ENCODE measurements at regions not wholly inside any gene's neighbourhood (a gene's known extent, or its start where the extent isn't known, plus 50 kb on each side); places are given as distances from the start of the nearest gene placed in this dataset.

DNA sequence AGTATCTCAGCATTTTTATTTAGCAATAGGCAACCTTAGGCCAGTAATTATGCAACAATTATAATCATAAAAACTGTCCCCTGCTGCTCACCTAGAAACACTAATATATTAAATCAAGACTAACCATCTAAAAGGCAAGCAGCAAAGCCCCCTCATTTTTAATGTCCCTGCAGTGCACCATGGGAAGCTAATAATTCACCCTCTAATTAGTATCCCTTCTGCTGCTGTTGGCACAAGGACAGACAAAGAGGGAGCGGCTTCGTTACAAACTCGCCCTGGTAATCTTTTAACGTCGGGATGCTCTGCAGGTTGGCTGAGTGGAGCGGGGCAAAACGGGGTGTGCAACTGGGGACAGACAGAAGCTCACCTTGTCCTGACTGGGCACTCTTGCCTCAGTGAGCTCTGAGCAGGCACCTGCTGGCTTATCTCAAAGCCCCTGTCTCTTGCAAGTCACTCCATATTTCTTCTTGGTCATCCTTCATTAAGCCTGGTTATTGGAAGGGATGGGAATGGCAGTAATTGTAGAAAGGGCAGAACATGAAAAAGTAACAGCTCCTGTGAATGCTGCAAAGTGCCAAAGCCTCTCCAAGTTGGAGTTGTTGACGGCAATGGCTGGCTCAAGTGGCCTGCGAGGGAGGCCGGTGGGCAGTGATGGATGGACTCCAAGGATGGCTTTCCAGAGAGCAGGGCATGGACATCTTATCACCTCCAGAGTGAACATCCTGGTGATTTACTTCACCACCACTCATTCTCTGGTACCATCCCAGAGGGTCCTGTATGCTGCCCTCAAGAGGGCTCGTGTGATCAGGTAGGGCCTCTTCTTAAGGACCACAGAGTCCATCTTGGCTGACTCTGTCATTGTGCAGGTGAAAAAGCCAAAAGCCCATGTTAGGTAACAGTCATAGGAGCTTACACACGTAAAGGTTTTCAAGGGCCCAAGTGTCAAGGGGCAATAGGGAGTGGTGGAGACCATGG lies 219.6 kb upstream of the N4BP1 start:
- TF ChIP-seq, protein P1, sequence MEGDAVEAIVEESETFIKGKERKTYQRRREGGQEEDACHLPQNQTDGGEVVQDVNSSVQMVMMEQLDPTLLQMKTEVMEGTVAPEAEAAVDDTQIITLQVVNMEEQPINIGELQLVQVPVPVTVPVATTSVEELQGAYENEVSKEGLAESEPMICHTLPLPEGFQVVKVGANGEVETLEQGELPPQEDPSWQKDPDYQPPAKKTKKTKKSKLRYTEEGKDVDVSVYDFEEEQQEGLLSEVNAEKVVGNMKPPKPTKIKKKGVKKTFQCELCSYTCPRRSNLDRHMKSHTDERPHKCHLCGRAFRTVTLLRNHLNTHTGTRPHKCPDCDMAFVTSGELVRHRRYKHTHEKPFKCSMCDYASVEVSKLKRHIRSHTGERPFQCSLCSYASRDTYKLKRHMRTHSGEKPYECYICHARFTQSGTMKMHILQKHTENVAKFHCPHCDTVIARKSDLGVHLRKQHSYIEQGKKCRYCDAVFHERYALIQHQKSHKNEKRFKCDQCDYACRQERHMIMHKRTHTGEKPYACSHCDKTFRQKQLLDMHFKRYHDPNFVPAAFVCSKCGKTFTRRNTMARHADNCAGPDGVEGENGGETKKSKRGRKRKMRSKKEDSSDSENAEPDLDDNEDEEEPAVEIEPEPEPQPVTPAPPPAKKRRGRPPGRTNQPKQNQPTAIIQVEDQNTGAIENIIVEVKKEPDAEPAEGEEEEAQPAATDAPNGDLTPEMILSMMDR (IDR thresholded peaks at IDR 0.05; ENCODE audit: extremely low read depth, insufficient read depth, missing control alignments): no peak
- no peak for DNase-seq (ENCODE audit: low spot score)
- in situ Hi-C loops (cut with MboI; ENCODE audit: low pct_unique_long_range_greater_than_20kb, low sequenced_read_pairs, unreplicated experiment): no loop called here

DNA sequence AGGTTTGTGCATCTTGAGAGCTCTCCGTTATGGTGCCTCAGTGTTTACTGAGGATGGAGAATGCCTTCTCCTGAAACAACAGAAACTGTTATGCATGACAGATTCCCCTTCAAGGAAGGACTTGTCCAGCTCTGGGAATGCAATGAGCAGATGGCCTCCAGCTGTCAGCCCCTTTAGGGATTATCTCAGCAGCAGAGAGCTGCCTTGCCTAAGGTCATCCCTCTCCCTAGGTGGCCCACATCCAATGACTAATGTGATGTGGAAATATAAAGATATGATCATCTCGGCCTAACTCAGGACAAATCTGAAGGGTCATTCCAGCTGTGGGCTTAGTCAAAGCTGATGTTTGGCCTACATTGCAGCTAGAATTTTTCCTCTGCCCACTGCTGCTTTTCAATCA lies 214.3 kb upstream of the N4BP1 start:
- DNase-seq (ENCODE audit: low spot score): no peak
- TF ChIP-seq, protein P1 (IDR thresholded peaks at IDR 0.05; ENCODE audit: extremely low read depth, insufficient read depth, missing control alignments): no peak
- in situ Hi-C loops (cut with MboI; ENCODE audit: low pct_unique_long_range_greater_than_20kb, low sequenced_read_pairs, unreplicated experiment): no loop called here

DNA sequence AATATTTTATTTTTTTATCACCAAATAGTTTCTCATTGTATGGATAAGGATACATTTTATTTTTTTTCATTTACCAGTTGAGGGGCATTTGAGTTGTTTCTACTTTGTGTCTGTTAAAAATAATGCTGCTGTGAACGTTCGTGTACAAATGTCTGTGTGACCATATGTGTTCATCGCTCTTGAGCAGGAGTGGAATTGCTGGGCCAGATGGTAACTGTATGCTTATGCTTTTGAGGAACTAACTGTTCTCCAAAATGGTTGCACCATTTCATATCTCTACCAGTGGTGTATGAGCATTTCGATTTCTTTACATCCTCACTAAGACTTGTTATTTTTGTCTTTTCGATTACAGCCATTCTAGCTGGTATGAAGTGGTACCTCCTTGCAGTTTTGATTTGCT lies 212.5 kb upstream of the N4BP1 start:
- in situ Hi-C loops (cut with MboI; ENCODE audit: low pct_unique_long_range_greater_than_20kb, low sequenced_read_pairs, unreplicated experiment): no loop called here
- no peak for DNase-seq (ENCODE audit: low spot score)
- TF ChIP-seq, protein P1 (IDR thresholded peaks at IDR 0.05; ENCODE audit: extremely low read depth, insufficient read depth, missing control alignments): no peak

DNA sequence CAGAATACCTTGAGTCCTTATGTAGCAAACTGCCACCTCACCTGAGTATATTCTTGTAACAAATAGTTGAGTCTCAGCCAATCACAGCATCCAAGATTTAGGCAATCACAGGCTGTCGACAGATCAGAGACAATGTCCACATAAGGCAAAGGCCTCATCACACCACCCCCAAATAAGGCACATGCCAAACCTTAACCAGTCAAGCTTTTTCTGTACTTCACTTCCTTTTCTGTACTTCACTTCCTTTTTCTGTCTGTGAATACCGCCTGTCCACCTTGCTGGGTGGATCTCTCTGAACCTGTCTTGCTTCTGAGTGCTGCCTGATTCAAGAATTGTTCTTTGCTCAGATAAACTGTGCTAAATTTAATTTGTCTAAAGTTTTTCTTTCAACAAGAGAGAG lies 210.4 kb upstream of the N4BP1 start:
- in situ Hi-C loops (cut with MboI; ENCODE audit: low pct_unique_long_range_greater_than_20kb, low sequenced_read_pairs, unreplicated experiment): no loop called here
- no peak for DNase-seq (ENCODE audit: low spot score)
- TF ChIP-seq, protein P1 (IDR thresholded peaks at IDR 0.05; ENCODE audit: extremely low read depth, insufficient read depth, missing control alignments): no peak

DNA sequence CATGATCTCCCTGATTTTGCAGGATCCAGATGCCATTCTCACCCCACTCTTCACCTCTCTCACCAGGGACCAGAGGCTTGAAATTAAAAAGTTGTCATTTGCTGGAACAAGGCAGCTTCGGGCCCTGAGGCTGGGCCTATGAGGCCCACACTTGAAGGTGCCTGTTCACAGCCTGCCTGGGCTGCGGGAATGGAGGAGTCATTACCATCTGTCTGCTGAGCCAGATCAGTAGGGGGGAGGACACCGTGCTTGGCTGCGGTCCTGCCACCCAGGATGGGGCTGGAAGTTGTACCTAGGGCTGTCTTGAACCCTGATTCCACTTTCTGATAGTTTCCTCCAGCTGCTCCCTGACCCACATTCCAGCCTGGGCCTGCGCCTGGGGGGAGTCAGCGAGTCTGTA lies 208.3 kb upstream of the N4BP1 start:
- in situ Hi-C loops (cut with MboI; ENCODE audit: low pct_unique_long_range_greater_than_20kb, low sequenced_read_pairs, unreplicated experiment): no loop called here
- TF ChIP-seq, protein P1 (IDR thresholded peaks at IDR 0.05; ENCODE audit: extremely low read depth, insufficient read depth, missing control alignments): no peak
- no peak for DNase-seq (ENCODE audit: low spot score)

DNA sequence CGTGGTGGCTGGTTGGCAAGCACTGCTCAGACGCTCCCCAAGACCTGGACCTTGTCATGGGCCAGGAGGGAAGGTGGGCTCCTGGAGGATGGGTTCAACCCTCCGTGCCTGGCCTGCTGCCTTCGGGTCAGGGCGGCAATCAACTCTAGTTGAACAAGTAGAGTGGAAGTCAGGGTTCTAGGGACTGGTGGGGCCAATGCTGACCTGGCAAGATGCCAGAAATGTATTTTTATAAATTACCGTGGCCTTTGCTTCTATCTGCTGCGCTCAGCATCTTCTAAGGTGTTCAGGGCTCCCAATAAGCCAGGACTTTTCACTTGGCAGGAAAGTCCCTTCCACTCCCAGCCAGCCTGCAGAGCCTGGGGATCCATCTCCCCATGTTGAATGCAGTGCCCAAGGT lies 207.1 kb upstream of the N4BP1 start:
- in situ Hi-C loops (cut with MboI; ENCODE audit: low pct_unique_long_range_greater_than_20kb, low sequenced_read_pairs, unreplicated experiment): no loop called here

More for the DNA sequence above, 207.1 kb upstream of the N4BP1 start:
- TF ChIP-seq, protein P1 (IDR thresholded peaks at IDR 0.05; ENCODE audit: extremely low read depth, insufficient read depth, missing control alignments): no peak
- DNase-seq (ENCODE audit: low spot score): no peak
